Fibroblast of villous mesenchyme (primary cell): ENCODE measurements at regions not wholly inside any gene's neighbourhood (a gene's known extent, or its start where the extent isn't known, plus 50 kb on each side); places are given as distances from the start of the nearest gene placed in this dataset.

Source experiments
- DNase-seq: peaks from one replicate; pipeline ENCODE4 v3.0.0-alpha.2; 2010; ENCODE audit warnings: low read depth
- H3K4me3 ChIP-seq: 2 replicates; pipeline ENCODE4 v1.5.1; 2011; ENCODE audit warnings: low read depth, mild to moderate bottlenecking, low read length
- TF ChIP-seq, protein P1 (sequence below): IDR thresholded peaks from 2 replicates; pipeline ENCODE4 v1.5.1; 2012; ENCODE audit warnings: low read depth, mild to moderate bottlenecking, low read length; ENCODE audit not compliant: insufficient read depth

DNA sequence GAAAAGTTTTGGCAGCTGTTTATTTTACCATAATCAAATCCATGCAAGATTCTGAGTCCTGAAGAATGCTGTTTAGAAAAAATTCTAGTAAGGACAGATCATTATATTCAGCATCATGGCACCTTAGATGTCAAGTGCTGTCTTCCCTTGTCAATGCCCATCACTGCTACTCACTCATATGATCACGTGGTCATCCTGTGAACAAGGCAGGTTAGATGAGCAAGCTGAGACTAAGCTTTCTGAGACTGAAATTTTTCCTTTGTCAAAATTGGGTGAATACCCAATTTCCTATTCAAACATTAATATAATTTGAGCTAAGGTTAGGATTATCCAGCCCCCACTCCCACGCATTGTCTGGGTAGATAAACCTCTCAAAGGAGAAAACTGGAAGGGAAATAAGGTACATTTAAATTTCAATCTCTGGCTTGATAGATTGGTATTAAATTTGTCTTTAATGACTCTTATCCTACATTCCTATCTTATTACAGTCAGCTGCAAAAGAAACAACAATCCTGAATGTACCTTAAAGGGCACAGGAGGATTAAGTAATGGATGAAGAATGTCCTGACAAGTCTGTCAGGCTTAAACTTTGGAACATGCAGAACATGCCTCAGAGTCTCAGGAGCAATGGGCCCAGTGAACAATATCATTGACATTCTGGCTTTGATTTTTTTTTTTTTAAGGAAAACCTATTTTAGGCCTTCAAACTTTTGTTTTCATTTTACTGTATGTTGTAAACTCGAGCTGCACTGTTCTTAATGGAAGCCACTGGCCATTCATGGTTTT lies 148.7 kb upstream of the RANBP3L start:
- TF ChIP-seq, protein P1, sequence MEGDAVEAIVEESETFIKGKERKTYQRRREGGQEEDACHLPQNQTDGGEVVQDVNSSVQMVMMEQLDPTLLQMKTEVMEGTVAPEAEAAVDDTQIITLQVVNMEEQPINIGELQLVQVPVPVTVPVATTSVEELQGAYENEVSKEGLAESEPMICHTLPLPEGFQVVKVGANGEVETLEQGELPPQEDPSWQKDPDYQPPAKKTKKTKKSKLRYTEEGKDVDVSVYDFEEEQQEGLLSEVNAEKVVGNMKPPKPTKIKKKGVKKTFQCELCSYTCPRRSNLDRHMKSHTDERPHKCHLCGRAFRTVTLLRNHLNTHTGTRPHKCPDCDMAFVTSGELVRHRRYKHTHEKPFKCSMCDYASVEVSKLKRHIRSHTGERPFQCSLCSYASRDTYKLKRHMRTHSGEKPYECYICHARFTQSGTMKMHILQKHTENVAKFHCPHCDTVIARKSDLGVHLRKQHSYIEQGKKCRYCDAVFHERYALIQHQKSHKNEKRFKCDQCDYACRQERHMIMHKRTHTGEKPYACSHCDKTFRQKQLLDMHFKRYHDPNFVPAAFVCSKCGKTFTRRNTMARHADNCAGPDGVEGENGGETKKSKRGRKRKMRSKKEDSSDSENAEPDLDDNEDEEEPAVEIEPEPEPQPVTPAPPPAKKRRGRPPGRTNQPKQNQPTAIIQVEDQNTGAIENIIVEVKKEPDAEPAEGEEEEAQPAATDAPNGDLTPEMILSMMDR, result no peak
- no peak for DNase-seq

DNA sequence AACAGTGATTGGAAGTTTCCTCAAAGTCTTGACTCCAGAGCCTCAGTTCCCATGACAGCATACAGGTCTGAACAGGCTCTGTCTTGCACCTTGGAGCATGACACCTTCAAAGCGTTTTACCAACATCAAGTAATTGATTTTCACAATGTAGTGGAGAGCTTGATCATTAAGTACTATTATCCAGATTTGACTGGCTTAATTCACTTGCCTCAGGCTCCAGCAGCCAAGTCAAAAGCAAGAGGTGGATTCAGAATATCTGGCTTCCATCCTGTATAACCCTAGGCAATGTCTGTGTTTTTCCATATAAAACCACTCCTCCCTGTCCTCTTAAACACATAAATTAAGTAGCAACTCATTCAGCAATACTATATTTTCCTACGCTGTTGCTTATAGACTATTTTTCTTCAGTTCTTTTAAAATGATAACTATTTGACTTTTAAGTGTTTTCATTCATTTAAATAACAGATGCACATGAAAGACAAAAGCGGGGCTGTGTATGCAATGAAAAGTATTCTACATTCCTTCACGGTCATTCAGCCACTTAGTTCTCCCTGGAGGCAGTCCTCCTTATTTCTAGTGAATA lies 150.8 kb upstream of the RANBP3L start:
- TF ChIP-seq, protein P1, result no peak
- no peak for DNase-seq
- H3K4me3 ChIP-seq, result no peak overlapping the region

More for the DNA sequence above, 148.7 kb upstream of the RANBP3L start:
- no peak overlapping the region for H3K4me3 ChIP-seq

DNA sequence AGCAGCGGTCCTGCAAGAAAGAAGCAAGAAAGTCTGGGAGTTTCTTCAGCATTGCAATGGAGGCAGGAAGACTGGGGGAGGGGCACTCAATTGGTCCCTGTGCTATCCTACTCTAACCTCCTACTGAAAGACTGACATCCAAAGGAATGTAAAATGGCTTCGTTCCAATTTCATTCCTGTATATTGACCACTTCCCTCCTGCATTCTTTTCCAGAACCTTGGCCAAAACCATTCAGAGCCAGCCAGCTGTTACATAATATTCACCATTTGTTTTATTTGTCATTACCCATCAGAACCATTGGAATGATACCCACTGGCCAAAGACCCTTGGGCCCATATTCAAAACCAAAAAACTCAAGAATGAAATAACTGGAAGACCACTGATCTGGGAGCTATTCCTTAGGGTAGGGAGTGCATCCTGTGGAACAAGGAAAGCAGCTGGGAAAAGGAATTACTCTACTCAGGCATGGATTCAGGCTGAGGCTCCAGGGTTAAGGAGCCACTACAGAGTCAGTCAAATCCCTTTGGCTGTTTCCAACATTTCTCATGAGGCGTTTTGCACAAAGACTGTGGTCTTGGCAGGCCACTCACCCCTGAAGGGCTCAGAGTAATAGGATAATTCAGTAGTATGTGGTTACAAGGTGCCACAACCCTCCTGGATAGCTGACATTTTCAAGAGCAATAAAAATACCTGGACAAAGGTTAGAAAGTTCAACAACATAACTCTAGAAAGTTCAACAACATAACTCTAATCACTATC lies 148.7 kb upstream of the SLC1A3 start:
- TF ChIP-seq, protein P1, result no peak
- DNase-seq, result no peak
- no peak overlapping the region for H3K4me3 ChIP-seq

DNA sequence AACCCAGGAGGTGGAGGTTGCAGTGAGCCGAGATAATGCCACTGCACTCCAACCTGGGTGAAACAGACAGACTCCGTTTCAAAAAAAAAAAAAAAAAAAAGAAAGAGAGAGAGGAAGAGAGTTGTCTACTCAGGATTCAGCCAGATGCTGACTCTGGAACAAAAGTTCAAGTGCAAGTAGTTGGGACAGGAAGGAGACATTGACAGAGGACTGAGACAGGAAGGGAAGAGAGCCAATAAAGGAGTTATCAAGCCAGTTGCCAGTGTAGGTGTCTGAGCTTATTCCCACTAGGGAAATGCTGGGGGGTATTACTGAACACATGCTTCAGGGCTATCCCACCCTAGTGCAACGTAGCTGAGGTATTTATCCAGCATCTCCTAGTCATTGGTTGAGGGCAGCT lies 147.7 kb upstream of the SLC1A3 start:
- DNase-seq, result no peak
- TF ChIP-seq, protein P1, result no peak

DNA sequence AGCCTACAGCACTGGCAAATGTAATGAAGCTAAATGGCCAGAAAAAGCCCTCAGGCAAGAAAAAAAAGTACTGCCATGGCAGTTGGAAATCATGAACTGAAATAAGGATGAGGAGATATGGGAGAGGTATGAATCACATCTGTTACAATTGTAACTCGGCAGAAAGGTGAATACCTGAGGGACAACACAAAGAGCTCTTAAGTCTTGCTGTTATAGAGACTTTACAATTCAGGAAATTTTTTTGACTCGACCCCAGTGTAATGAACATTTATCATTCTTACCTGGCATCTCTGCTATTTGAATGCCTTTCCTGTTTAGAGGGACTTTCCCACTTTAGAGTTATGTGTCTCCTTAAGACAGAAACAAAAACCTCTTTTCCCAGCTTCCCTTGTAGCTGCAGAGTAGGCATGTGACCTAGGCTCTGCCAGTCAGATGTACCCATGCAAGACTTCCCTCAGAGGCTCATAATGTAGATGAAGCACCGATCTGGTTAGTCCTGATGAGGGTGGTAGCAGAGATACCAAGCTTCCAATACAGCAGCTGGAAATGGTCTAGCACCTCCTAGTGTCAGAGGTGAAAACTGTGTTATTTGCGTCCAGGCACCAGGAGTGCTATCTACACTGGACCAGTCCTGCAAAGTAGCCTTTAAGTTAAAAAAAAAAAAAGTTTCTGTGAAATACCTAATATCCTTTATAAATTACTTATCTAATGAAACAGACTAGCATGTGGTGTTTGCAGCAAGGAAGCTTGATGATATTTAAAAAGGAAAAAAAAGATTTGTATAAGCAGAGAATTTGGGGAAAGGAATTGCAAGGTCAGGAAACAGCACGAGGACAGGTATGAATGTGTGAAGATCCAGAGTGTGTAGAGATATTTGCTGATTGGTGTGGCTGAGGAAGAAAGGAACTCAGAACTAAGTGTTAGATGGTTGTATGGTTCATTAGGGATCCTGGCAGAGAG lies 146.9 kb upstream of the SLC1A3 start:
- DNase-seq, result no peak
- TF ChIP-seq, protein P1, result peak; percentile 33
- H3K4me3 ChIP-seq, result peak overlapping the region; percentile 16

More for the DNA sequence above, 147.7 kb upstream of the SLC1A3 start:
- no peak overlapping the region for H3K4me3 ChIP-seq
